T follicular helper cell (primary cell): ENCODE measurements at regions not wholly inside any gene's neighbourhood (a gene's known extent, or its start where the extent isn't known, plus 50 kb on each side); places are given as distances from the start of the nearest gene placed in this dataset.
"Not testable (repeated sequence)": the region's sequence is repeated elsewhere in the genome, so short reads cannot be mapped to it uniquely, and the experiment has no call there.

Experiments
- DNase-seq: peaks from one replicate; pipeline ENCODE4 v3.0.0-alpha.2; 2020; ENCODE audit warnings: low read depth

DNA sequence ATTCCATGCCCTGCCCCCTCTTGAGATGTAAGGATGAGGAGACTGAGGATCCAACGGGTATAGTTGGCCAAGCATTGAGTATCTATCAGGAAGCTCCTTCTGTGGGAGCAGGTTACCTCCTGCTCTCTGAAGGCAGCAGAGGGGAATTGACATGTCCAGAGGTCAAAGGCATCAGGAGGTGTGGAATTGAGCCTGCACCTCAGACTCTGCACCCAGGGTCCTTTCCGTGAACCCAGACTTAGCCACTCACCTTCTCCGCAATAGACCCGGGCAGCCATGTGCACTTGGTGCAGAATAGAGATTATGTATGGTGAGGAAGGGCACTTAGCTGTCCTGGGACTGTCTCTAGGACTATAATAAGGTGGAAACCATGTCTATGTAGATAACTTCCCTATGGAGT is 399.0 kb upstream of the TPM1 start:
- no peak for DNase-seq

GRCh38 chr15:62644216-62644888 is 398.2 kb upstream of the TPM1 start:
- DNase-seq = no peak

DNA sequence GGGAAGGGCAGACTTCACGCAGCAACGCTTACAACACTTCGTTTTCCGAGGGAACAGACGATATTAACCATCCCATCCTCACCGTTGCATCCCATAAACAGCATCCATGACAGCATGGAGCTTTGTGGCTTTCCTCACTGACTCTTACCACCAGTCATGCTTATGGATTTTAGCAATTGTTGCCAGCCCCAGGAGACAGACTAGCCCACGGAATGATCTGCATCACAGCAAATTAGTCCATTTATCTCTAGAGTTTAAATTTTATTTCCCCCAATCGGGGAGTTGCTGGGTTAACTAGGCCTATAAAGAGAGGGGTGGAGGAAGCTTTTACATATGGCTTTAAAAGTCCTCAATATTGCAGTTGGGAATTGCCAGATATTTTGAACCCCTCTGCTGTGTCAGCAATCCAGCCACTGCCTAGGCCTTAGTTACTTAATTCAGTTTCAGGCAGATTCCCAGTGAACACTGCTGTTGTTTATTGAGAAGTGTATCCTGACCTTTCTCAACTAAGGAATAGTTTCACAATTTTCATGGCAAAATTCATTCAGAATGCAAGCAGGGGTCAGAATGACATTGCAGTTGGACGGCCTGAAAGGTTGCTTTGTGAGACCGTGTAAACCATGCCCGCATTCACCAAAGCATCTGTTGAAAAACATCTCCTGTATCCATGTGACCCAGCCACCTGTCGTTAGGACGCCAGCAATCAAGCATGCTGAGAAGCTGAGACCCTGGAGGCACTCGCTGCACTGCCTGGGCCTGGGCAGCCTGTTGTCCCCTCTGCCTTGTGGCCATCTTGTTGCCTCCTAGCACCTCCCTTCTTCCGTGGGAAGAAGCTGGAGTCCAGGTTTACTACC is 397.4 kb upstream of the TPM1 start:
- DNase-seq = no peak

GRCh38 chr15:62647202-62647842 is 395.2 kb upstream of the TPM1 start:
- no peak for DNase-seq

DNA sequence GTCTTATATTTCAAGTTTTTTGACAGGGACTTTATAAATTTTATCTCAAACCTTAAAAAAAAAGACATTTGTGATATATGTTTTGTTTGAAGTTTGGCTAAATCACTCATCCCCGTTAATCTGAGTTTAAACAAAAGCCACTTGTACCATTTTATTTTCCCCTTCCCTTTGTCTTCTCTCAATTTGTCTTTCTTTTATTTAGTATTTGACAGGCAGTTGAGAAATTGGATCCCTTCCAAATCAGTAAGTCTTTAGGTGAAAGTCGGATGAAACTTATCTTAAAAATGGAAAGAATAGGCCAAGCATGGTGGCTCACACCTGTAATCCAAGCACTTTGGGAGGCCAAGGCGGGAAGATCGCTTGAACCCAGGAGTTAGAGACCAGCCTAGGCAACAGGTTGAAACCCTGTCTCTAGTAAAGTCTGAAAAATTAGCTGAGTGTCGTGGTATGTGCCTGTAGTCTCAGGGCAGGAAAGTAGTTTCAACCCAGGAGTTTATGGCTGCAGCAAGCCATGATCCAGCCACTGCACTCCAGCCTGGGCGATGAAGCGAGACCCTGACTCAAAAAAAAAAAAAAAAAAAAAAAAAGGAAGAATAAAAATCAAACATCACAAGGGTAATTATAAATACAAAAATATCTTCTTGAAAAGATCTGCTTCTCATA is 394.6 kb upstream of the TPM1 start:
- no peak for DNase-seq

GRCh38 chr15:62648954-62649353 is 393.6 kb upstream of the TPM1 start:
- no peak for DNase-seq

DNA sequence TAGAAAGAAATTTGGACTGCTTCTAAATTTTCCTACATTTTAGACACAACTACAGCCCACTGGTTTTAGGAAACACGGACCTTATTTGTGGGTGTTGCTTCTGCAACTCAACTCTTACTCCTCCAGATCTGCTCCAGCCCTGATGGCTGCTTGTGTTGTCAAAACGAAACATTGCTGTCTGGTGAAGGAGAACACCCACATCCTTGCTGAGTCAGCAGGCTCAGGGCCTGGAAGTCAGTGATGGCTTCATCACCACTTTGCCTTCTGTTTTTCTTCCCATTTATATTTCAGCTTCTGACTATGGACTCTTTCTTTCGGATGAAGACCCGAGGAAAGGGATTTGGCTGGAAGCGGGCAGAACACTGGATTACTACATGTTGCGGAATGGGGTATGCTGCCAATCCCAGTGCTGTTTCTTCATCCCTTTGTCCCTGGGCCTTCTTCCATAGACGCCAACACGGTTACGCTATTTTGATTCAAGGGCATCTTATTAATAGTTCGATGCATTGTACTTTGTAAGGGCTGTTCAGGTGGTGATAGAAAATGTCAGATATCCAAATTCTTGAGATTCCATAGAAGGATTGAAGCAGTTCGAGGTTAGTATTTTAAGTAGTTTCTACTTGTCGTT is 392.6 kb upstream of the TPM1 start:
- no peak for DNase-seq

DNA sequence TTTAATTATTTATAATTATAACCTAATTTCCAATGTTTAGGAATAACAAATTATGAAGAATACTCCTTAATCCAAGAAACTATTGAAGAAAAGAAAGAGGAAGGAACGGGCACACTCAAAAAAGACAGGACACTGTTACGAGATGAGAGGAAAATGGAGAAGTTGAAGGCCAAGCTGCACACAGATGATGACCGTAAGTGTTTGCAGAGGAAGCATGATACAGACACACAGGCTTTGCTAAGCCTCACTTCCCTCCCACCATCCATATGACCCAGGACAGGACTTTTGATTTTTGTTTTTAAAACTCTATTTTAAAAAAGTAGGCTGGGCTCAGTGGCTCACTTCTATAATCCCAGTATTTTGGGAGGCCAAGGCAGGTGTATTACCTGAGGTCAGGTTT is 389.4 kb upstream of the TPM1 start:
- no peak for DNase-seq

GRCh38 chr15:62656071-62656470 is 386.5 kb upstream of the TPM1 start:
- DNase-seq = no peak

DNA sequence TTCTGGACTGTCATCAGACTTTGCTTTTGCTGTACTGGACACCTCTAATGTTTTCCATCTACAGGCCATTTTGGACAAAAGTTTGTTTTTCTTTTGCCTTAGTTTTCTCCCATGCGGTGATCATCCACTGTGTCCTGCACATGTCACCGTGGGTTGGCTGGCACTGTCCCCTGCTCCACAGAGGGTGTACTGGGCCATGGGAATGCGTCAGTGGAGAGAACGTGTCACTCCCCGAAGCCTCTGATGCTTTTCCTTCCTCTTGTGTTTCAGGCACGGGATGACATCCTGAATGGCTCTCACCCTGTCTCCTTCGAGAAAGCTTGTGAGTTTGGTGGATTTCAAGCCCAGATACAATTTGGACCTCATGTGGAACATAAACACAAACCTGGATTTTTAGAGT is 385.0 kb upstream of the TPM1 start:
- not testable (repeated sequence) for DNase-seq

- DNase-seq = no peak
Measured at GRCh38 chr15:62658498-62658897, 384.0 kb upstream of the TPM1 start.

DNA sequence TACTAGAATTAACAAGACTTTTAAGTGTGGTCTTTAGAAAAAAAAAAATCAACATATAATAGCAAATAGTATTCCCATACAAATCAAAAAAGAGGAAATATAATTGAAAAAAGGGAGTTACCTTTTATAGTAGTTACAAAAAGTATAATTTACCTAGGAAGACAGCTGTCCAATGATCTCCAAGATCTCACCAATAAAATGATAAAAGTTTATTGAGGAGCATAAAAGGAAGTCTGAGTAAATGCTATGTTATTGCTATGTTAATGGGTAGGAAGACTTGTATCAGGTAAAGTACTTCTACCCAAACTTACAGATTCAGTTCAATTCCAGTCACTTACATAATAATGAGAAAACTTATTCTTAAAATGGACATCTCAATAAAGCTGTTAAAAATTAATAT is 379.0 kb upstream of the TPM1 start:
- DNase-seq = no peak

GRCh38 chr15:62665449-62665848 is 377.1 kb upstream of the TPM1 start:
- DNase-seq = no peak

GRCh38 chr15:62666046-62666445 is 376.5 kb upstream of the TPM1 start:
- no peak for DNase-seq

- no peak for DNase-seq
Measured at GRCh38 chr15:62672268-62672667, 370.3 kb upstream of the TPM1 start.

GRCh38 chr15:62676891-62677290 is 365.7 kb upstream of the TPM1 start:
- DNase-seq = no peak

- no peak for DNase-seq
Measured at GRCh38 chr15:62681939-62682896, 360.3 kb upstream of the TPM1 start.

DNA sequence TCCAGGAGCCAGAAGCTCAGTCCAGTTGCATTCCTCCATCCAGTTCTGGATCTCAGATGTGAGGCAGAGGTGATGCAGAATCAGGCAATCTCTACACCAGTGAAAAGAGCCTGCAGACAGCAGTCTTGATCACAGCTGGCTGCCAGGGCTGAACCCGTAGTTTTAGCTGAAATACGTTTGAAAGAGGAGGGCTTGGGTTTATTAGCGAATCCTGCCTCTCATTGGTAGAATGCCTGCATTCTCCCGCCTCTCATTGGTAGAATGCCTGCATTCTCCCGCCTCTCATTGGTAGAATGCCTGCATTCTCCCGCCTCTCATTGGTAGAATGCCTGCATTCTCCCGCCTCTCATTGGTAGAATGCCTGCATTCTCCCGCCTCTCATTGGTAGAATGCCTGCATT is 359.4 kb upstream of the TPM1 start:
- DNase-seq = not testable (repeated sequence)

DNA sequence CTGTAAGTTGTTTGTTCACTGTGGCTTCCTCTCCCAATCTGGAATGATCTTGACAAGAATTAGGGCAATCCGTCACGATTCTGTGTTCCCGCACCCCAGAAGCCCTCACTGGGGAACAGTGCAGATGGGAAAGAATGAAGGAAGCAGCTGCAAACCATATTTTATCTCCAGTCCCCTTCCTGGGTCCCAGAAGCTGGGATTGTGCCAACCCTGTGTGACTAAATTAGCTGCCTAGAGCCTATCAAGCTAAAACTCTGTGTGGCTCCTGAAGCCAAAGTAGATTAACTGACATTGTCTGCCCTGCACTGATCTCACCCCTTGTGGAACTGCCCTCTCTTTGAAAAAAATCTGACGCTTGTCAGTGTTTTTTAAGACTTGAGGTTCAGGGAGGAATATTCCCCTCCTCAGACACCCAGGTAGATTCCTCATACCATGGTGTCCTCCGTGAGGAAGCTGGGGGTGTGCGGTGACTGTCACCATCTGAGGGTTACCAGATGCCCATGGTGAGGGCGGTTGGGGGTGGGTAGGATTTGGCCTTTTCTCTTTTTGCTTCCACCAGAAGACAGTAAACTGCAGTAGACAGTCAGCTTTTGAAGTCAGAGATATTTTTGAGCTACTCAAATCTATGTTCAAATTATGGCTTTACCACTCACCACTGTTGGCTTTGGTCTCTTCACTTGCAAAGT is 358.3 kb upstream of the TPM1 start:
- no peak for DNase-seq

GRCh38 chr15:62691008-62691407 is 351.5 kb upstream of the TPM1 start:
- no peak for DNase-seq
